GM13976 (cell line): ENCODE measurements at regions not wholly inside any gene's neighbourhood (a gene's known extent, or its start where the extent isn't known, plus 50 kb on each side); places are given as distances from the start of the nearest gene placed in this dataset.
"Not testable (repeated sequence)": the region's sequence is repeated elsewhere in the genome, so short reads cannot be mapped to it uniquely, and the experiment has no call there.

Source experiments
- DNase-seq: peaks from one replicate; pipeline ENCODE4 v3.0.0; 2012; ENCODE audit warnings: low spot score
- in situ Hi-C: fragments of 300-500 bp; cut with MboI; formaldehyde crosslinking; loops from one replicate; pipeline ENCODE4 v1.12.0; 2022; ENCODE audit warnings: low sequenced_read_pairs, mixed read lengths, inconsistent platforms; ENCODE audit not compliant: unreplicated experiment
- TF ChIP-seq, protein P1 (sequence below): IDR thresholded peaks from 2 replicates; pipeline ENCODE4 v1.5.1; 2012; ENCODE audit warnings: borderline replicate concordance, mild to moderate bottlenecking; ENCODE audit not compliant: insufficient read depth; ENCODE audit errors: extremely low read depth, missing control alignments, control extremely low read depth

DNA sequence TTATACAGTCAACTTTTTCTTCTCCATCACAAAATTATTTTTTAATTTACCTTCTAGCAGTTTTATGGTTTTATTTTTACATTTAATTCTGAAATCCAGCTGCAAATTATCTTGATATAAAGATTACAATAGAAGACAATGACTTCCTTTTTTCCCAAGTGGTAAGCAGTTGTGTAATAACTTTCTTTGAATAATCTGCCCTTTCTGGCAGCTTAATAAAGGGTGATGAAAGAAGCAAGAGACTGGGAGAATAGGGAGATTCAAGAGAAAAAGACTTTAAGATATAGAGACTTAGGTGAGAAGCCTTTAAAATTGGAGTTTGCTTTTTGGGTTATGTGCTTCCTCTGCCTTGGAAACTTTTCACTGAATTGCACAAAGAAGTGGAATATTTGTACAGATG is 100.4 kb upstream of the FREM1 start:
- TF ChIP-seq, protein P1, sequence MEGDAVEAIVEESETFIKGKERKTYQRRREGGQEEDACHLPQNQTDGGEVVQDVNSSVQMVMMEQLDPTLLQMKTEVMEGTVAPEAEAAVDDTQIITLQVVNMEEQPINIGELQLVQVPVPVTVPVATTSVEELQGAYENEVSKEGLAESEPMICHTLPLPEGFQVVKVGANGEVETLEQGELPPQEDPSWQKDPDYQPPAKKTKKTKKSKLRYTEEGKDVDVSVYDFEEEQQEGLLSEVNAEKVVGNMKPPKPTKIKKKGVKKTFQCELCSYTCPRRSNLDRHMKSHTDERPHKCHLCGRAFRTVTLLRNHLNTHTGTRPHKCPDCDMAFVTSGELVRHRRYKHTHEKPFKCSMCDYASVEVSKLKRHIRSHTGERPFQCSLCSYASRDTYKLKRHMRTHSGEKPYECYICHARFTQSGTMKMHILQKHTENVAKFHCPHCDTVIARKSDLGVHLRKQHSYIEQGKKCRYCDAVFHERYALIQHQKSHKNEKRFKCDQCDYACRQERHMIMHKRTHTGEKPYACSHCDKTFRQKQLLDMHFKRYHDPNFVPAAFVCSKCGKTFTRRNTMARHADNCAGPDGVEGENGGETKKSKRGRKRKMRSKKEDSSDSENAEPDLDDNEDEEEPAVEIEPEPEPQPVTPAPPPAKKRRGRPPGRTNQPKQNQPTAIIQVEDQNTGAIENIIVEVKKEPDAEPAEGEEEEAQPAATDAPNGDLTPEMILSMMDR = no peak
- no peak for DNase-seq
- in situ Hi-C loops = no loop called here

DNA sequence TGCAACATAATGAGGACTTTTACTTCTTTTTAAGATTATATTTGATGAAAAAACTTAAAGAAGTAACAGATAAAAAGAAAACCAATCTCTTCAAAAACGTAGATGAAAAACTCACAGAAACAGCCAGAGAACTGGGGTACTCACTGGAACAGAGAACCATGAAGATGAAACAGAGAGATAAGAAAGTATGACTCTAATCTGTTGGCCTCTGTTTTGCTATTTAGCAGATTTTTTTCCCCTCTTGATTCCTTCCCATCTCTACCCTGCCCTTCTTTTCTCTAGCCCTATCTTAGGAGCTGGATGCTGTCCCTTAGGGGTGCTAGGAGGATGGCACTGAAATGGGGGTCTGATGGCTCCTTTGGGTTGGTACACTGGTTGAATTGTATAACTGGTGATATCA is 97.5 kb upstream of the FREM1 start:
- no peak for DNase-seq
- in situ Hi-C loops = no loop called here
- TF ChIP-seq, protein P1 = no peak

DNA sequence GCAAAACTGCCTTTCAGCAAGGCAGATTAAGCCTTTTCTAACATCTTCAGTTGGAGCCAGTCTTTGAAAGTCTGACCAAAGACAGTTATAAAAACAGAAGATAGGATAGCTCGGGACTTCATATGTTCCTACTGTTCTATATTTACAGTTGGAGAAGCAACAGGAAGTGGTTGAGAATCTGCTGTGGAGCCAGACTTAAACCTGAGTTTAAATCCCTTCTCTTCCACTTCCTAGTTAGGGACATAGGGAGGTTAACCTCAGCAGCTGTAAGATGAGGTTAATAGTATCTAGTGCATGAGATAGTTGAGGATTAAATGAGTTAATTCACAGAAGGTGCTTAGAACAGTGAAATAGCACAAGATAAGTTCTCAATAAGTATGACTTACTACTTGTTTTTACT is 84.5 kb upstream of the FREM1 start:
- no peak for DNase-seq
- TF ChIP-seq, protein P1 = no peak
- in situ Hi-C loops = no loop called here

DNA sequence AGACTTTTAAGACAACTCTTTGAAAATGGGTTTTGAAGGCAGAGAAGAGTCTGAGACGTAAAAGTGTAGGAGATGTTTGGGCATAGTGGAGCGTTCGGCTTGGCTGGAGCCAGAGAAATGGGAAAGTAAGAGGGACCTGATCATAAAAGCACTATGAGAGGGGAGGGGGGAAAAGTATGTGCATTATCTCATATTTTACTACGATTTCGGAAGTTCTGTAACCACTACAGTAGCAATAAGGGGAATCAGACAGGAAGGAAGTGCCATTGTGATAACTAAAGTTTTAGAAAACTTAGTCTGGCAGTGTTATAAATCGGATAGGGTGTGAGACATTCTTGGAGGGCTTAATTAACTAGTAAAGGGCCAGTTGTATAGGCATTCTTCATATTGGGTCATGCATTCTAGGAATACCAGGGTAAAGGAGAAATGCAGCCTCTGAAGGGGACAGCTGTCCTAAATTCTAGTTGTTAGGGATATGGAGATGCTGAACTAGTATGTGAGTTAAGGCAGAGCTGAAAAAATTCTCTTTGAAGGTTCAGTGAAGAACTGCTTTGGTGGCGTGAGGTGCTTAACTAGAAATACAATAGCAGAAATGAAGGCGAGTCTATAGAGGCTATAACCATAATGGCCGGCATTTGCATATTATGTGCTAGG is 83.8 kb upstream of the FREM1 start:
- TF ChIP-seq, protein P1 = no peak
- DNase-seq = no peak
- in situ Hi-C loops = no loop called here

DNA sequence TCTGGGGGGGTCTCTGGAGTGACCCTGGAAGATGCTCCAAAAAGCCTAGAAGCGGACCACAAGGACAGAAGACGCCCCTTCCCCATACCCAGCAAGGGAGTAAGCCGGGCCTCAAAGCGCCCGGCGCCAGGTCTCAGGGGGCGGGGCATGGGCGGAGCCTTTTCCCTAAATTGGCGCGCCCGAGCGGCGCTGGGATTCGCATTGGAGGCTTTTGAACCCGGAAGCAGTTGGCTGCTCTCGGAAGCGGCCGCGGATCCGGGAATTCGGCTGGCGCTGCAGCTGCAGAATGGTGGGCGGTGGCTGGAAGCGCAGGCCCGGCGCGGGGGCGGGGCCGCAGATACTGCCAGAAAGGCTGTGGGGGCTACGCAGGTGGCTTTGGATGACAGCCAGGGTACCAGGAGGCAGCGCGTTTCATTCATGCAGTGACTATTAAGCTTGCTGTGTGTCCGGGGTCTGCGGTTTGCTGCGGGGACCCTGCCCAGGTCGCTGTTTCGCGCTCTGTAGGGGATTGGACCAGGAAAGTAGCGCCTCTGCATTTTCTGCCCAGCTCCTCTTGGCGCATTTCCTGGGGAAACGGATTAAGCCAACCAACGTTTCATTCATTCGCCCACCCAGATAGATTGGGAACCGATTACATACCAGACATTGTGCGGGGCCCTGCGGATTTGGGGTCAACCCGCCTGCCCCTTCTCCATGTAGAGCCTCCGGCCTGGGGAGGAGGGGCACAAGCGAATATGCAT is 83.0 kb upstream of the FREM1 start:
- peak; percentile 17 for DNase-seq
- in situ Hi-C loops = no loop called here
- TF ChIP-seq, protein P1 = no peak

DNA sequence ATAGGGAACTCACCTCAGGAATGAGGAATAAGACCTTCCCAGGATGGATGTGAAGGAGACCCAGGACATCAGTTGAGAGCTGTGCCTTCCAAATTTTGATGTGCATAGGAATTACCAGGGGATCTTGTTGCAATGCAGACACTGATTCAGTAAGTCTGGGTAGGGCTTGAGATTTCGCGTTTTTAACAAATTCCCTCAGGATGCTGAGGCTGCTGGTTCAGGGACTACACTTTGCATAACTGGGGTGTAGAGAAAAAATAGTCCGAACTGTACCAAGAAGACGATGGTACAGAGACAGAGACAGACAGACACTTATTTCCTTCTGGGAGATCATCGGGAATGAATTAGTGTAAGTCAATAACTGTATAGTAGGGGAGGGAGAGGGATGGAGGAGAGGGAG is 82.3 kb upstream of the FREM1 start:
- in situ Hi-C loops = no loop called here
- DNase-seq = no peak
- TF ChIP-seq, protein P1 = no peak

DNA sequence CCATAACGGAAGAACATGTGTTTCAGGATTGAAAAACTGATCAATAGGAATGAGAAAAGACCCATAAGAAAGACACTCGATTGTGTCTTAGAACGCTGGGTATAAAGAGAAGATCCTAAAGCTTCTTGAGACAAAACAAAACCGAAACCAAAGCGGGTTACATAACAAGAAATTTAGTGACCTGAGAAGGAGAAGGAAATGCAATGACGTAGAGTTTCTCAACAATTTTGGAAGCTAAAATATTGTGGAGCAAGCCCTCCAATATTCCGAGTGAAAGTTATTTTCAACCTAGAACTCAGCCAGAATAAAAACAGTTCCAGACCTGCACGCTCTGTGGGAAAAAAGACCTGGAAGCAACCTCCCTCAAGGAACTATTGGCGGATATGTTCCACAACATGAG is 81.9 kb upstream of the FREM1 start:
- in situ Hi-C loops = no loop called here
- TF ChIP-seq, protein P1 = no peak
- no peak for DNase-seq

DNA sequence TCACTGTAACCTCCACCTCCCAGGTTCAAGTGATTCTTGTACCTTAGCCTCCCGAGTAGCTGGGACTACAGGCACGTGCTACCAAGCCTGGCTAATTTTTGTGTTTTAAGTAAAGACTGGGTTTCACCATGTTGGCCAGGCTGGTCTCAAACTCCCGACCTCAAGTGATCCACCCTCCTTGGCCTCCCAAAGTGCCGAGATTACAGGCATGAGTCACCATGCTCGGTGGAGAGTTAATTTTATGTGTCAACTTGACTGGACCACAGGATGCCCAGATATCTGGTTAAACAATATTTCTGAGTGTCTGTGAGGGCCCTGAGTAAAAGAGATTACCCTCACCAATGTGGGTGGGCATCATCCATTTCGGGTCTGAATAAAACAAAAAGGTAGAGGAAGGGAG is 80.4 kb upstream of the FREM1 start:
- in situ Hi-C loops, DNase-seq: not testable (repeated sequence)
